IMR-90 (cell line): ENCODE measurements at regions not wholly inside any gene's neighbourhood (a gene's known extent, or its start where the extent isn't known, plus 50 kb on each side); places are given as distances from the start of the nearest gene placed in this dataset.
A peak's percentile ranks its signal among the peaks of the same experiment; 100 is the strongest.

Experiments
- ATAC-seq: fragments of 200-7000 bp; cut with Tn5 transposase; 2 replicates; pipeline ENCODE4 v1.9.1; 2020; ENCODE audit warnings: low read depth, mild to moderate bottlenecking, moderate library complexity
- BruUV-seq: library from RNA; stranded (reverse); fragments of 400-500 nt; replicated peaks from 2 replicates; lab custom pipeline; 2021; lab: Mats Ljungman, UMichigan
- CTCF ChIA-PET: fragments of 300-600 bp; formaldehyde crosslinking; extraction: SDS; loops from one replicate; lab custom pipeline; 2021; ENCODE audit warnings: antibody characterized with exemption; lab: Yijun Ruan, JAX
- POLR2A ChIA-PET: fragments of 300-600 bp; sonication (Branson Sonifier 250); formaldehyde crosslinking; loops from one replicate; lab custom pipeline; 2022; ENCODE audit warnings: antibody characterized with exemption; ENCODE audit not compliant: unreplicated experiment; lab: Charles Lee
- DNase-seq: peaks from one replicate; pipeline ENCODE4 v3.0.0; 2013
- H2AFZ ChIP-seq: replicated peaks from 2 replicates; pipeline ENCODE3; 2013; ENCODE audit warnings: low read length, mild to moderate bottlenecking; ENCODE audit not compliant: poor library complexity
- H2AK5ac ChIP-seq: 2 replicates; pipeline ENCODE4 v1.6.1; 2013; ENCODE audit warnings: low read depth, low read length, inconsistent platforms
- H2AK9ac ChIP-seq: replicated peaks from 2 replicates; pipeline ENCODE3; 2013; ENCODE audit warnings: mild to moderate bottlenecking, low read depth, low read length, moderate library complexity; ENCODE audit not compliant: poor library complexity
- H2BK120ac ChIP-seq: 2 replicates; pipeline ENCODE4 v1.6.1; 2013; ENCODE audit warnings: low read depth, low read length, inconsistent platforms
- H2BK15ac ChIP-seq: 3 replicates; pipeline ENCODE4 v1.6.1; 2013; ENCODE audit warnings: low read depth, low read length, inconsistent platforms
- H2BK20ac ChIP-seq: 2 replicates; pipeline ENCODE4 v1.6.1; 2013; ENCODE audit warnings: low read depth, mild to moderate bottlenecking, inconsistent platforms, low read length, moderate library complexity
- H2BK5ac ChIP-seq: 2 replicates; pipeline ENCODE4 v1.6.1; 2013; ENCODE audit warnings: mild to moderate bottlenecking, low read depth, low read length, inconsistent platforms; ENCODE audit not compliant: poor library complexity, severe bottlenecking
- H3K14ac ChIP-seq: replicated peaks from 2 replicates; pipeline ENCODE4 v1.6.1; 2013; ENCODE audit warnings: low read depth, low read length, inconsistent platforms
- H3K18ac ChIP-seq: 2 replicates; pipeline ENCODE4 v1.6.1; 2013; ENCODE audit warnings: low read depth, low read length, control low read depth
- H3K23ac ChIP-seq: 2 replicates; pipeline ENCODE4 v1.6.1; 2013; ENCODE audit warnings: low read depth, low read length, inconsistent platforms
- H3K27ac ChIP-seq: 2 replicates; pipeline ENCODE4 v1.5.1; 2013; ENCODE audit warnings: mild to moderate bottlenecking, control low read depth, low read length; ENCODE audit not compliant: insufficient read depth
- H3K27me3 ChIP-seq: 2 replicates; pipeline ENCODE4 v1.6.1; 2013; ENCODE audit warnings: low read length; ENCODE audit not compliant: control insufficient read depth, insufficient read depth
- H3K36me3 ChIP-seq: 2 replicates; pipeline ENCODE4 v1.6.1; 2013; ENCODE audit warnings: low read length, mixed read lengths; ENCODE audit not compliant: control insufficient read depth, insufficient read depth
- H3K4ac ChIP-seq: 2 replicates; pipeline ENCODE4 v1.6.1; 2013; ENCODE audit warnings: low read depth, low read length, inconsistent platforms
- H3K4me1 ChIP-seq: 2 replicates; pipeline ENCODE4 v1.6.1; 2013; ENCODE audit warnings: low read length, mixed read lengths; ENCODE audit not compliant: control insufficient read depth, insufficient read depth
- H3K4me2 ChIP-seq: 2 replicates; pipeline ENCODE4 v1.6.1; 2013; ENCODE audit warnings: low read depth, mild to moderate bottlenecking, control low read depth, low read length, moderate library complexity
- H3K4me3 ChIP-seq: 2 replicates; pipeline ENCODE4 v1.5.1; 2013; ENCODE audit warnings: low read depth, mild to moderate bottlenecking, control low read depth, low read length, moderate library complexity; ENCODE audit not compliant: insufficient read depth
- H3K56ac ChIP-seq: 2 replicates; pipeline ENCODE4 v1.6.1; 2013; ENCODE audit warnings: low read length, inconsistent platforms; ENCODE audit not compliant: insufficient read depth; ENCODE audit errors: extremely low read depth
- H3K79me1 ChIP-seq, 2 experiments: 2 replicates each; pipeline ENCODE4 v1.6.1; 2013; ENCODE audit warnings: low read length in 2 of 2, inconsistent platforms in 1 of 2, low read depth in 1 of 2
- H3K9ac ChIP-seq: 2 replicates; pipeline ENCODE4 v1.6.1; 2013; ENCODE audit warnings: low read depth, low read length, control low read depth
- H3K9me1 ChIP-seq: 2 replicates; pipeline ENCODE4 v1.6.1; 2013; ENCODE audit warnings: low read length, inconsistent platforms; ENCODE audit not compliant: insufficient read depth
- H3K9me3 ChIP-seq: 2 replicates; pipeline ENCODE4 v1.6.1; 2013; ENCODE audit warnings: low read length; ENCODE audit not compliant: control insufficient read depth, insufficient read depth
- H4K20me1 ChIP-seq: 2 replicates; pipeline ENCODE4 v1.6.1; 2013; ENCODE audit warnings: low read length, inconsistent platforms; ENCODE audit not compliant: insufficient read depth
- H4K5ac ChIP-seq: 2 replicates; pipeline ENCODE4 v1.6.1; 2013; ENCODE audit warnings: mild to moderate bottlenecking, low read depth, low read length, control low read depth
- H4K8ac ChIP-seq, 2 experiments: 2 replicates each; pipeline ENCODE4 v1.6.1; 2013; ENCODE audit warnings: low read depth in 2 of 2, low read length in 2 of 2, control low read depth in 1 of 2, inconsistent platforms in 1 of 2
- H4K91ac ChIP-seq: 2 replicates; pipeline ENCODE4 v1.6.1; 2013; ENCODE audit warnings: low read depth, low read length, inconsistent platforms; ENCODE audit not compliant: insufficient read depth
- BHLHE40 ChIP-seq: fragments of 150-350 bp; IDR thresholded peaks from 2 replicates; pipeline ENCODE4 v1.6.1; 2016; ENCODE audit warnings: mild to moderate bottlenecking, low read depth, low read length
- CEBPB ChIP-seq: IDR thresholded peaks from 2 replicates; pipeline ENCODE4 v1.6.1; 2012; ENCODE audit warnings: low read depth, low read length, improper control_type of control experiment
- MAFK ChIP-seq: IDR thresholded peaks from 2 replicates; pipeline ENCODE4 v1.6.1; 2012; ENCODE audit warnings: low read depth, low read length, improper control_type of control experiment
- NFE2L2 ChIP-seq: fragments of 150-350 bp; IDR thresholded peaks from 2 replicates; pipeline ENCODE4 v1.6.1; 2016; ENCODE audit warnings: low read depth, mild to moderate bottlenecking, low read length
- POLR2A ChIP-seq: IDR thresholded peaks from 2 replicates; pipeline ENCODE4 v1.6.1; 2012; ENCODE audit warnings: mild to moderate bottlenecking, low read depth, low read length
- SMC3 ChIP-seq: fragments of 150-350 bp; IDR thresholded peaks from 2 replicates; pipeline ENCODE4 v1.6.1; 2016; ENCODE audit warnings: low read depth, mild to moderate bottlenecking, antibody characterized with exemption, low read length, moderate library complexity
- dilution Hi-C: fragments of 300-500 bp; cut with HindIII; formaldehyde crosslinking; loops from one replicate; pipeline ENCODE4 v1.14.3; 2018; ENCODE audit warnings: low sequenced_read_pairs; ENCODE audit not compliant: unreplicated experiment
- in situ Hi-C: fragments of 300-500 bp; cut with MboI; formaldehyde crosslinking; loops from 3 replicates; pipeline ENCODE4 v1.14.3; 2019; ENCODE audit warnings: low sequenced_read_pairs, inconsistent platforms, mixed read lengths
- intact Hi-C: fragments of 100-400 bp; cut with micrococcal nuclease; formaldehyde crosslinking; loops from 2 replicates; pipeline ENCODE4 v1.10.0; 2022
- TF ChIP-seq, protein P1 (sequence below): conservative IDR thresholded peaks from 2 replicates; pipeline ENCODE4 v1.5.1; 2012; ENCODE audit warnings: mild to moderate bottlenecking, low read depth, low read length, improper control_type of control experiment

DNA sequence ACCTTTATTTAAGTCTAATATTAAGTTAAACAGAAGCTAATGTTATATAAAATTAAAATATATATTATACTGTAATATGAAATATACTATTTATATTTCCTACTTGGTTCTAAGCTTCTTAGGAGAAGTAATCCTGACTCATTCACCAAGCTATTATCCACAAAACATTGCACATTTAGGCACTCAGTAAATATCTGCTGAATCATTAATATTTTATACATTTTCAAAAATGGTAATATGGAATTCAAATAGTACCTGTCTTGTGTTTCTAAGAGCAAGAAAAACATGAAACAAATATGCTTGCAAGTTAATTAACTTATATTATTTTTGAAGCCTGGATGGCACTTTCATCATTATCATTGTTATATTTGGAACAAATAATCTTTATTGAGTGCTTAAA, 153.0 kb upstream of the CNTN4 start:
- Histone ChIP-seq H3K36me3 (no peaks in the 10 kb centered on the region), H3K4me1 (no peaks in the 10 kb centered on the region), H2AK9ac (no peak overlapping the region), H3K27me3 (no peaks in the 10 kb centered on the region), H3K56ac (no peak overlapping the region), H3K79me1 (no peaks in the 10 kb centered on the region), H2BK20ac (no peak overlapping the region), H4K8ac (no peak overlapping the region), H4K20me1 (no peaks in the 10 kb centered on the region), H2AK5ac (no peak overlapping the region), H3K9me1 (no peaks in the 10 kb centered on the region), H4K5ac (no peak overlapping the region), H2BK5ac (no peak overlapping the region), H3K23ac (no peak overlapping the region), H3K9me3 (peaks cover 13% of the 10 kb centered on the region; the same call in 1 of the 2 replicates), H2BK120ac (no peak overlapping the region), H3K4ac (no peak overlapping the region), H2BK15ac (no peak overlapping the region), H3K14ac (no peak overlapping the region), H4K91ac (no peak overlapping the region), H2AFZ (no peak overlapping the region), H3K4me3 (no peak overlapping the region), H3K9ac (no peak overlapping the region), H3K27ac (no peak overlapping the region), H3K18ac (no peak overlapping the region), H3K4me2 (no peak overlapping the region)
- CTCF ChIA-PET = no interaction called here
- dilution Hi-C loops (no loop called here), intact Hi-C loops (no loop called here), in situ Hi-C loops (no loop called here)
- TF ChIP-seq, protein P1, sequence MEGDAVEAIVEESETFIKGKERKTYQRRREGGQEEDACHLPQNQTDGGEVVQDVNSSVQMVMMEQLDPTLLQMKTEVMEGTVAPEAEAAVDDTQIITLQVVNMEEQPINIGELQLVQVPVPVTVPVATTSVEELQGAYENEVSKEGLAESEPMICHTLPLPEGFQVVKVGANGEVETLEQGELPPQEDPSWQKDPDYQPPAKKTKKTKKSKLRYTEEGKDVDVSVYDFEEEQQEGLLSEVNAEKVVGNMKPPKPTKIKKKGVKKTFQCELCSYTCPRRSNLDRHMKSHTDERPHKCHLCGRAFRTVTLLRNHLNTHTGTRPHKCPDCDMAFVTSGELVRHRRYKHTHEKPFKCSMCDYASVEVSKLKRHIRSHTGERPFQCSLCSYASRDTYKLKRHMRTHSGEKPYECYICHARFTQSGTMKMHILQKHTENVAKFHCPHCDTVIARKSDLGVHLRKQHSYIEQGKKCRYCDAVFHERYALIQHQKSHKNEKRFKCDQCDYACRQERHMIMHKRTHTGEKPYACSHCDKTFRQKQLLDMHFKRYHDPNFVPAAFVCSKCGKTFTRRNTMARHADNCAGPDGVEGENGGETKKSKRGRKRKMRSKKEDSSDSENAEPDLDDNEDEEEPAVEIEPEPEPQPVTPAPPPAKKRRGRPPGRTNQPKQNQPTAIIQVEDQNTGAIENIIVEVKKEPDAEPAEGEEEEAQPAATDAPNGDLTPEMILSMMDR = no peak
- TF ChIP-seq MAFK (0 out of 2 replicates have a peak, but pooled peaks have one; percentile 7), NFE2L2 (no peak), SMC3 (no peak), POLR2A (no peak), CEBPB (no peak), BHLHE40 (no peak)
- DNase-seq (no peak), ATAC-seq (no peak)
- POLR2A ChIA-PET = no interaction called here
- BruUV-seq = no TSS peak
